Panc1 (cell line): ENCODE measurements at regions not wholly inside any gene's neighbourhood (a gene's known extent, or its start where the extent isn't known, plus 50 kb on each side); places are given as distances from the start of the nearest gene placed in this dataset.

Experiments
- ATAC-seq: fragments of 200-7000 bp; cut with Tn5 transposase; 2 replicates; pipeline ENCODE4 v1.9.1; 2020; ENCODE audit warnings: mild to moderate bottlenecking, moderate library complexity
- BruUV-seq: library from RNA; stranded (reverse); fragments of 400-500 nt; replicated peaks from 2 replicates; lab custom pipeline; 2021; lab: Mats Ljungman, UMichigan
- CTCF ChIA-PET: fragments of 300-600 bp; sonication (Branson Sonifier 250); formaldehyde crosslinking; loops from one replicate; lab custom pipeline; 2022; ENCODE audit warnings: antibody characterized with exemption; lab: Charles Lee
- POLR2A ChIA-PET: fragments of 300-600 bp; sonication (Branson Sonifier 250); formaldehyde crosslinking; loops from one replicate; lab custom pipeline; 2022; ENCODE audit warnings: antibody characterized with exemption; lab: Charles Lee
- DNase-seq: peaks from one replicate; pipeline ENCODE4 v3.0.0-alpha.2; 2010; ENCODE audit warnings: low read depth, low spot score
- H3K27ac ChIP-seq: 2 replicates; pipeline ENCODE4 v1.5.1; 2011; ENCODE audit warnings: mild to moderate bottlenecking, low read length, inconsistent platforms
- H3K27me3 ChIP-seq: fragments of 200-500 bp; sonication (Bioruptor generic); 2 replicates; pipeline ENCODE4 v1.6.0; 2014; ENCODE audit warnings: low read length, inconsistent platforms; ENCODE audit not compliant: control insufficient read depth, insufficient read depth
- H3K36me3 ChIP-seq: fragments of 200-500 bp; sonication (Bioruptor generic); 2 replicates; pipeline ENCODE4 v1.5.1; 2014; ENCODE audit warnings: inconsistent platforms, mild to moderate bottlenecking, low read length, moderate library complexity; ENCODE audit not compliant: control insufficient read depth, insufficient read depth
- H3K4me1 ChIP-seq: 2 replicates; pipeline ENCODE4 v1.5.1; 2011; ENCODE audit warnings: inconsistent platforms, mild to moderate bottlenecking, low read length, moderate library complexity; ENCODE audit not compliant: control insufficient read depth, insufficient read depth
- H3K4me3 ChIP-seq, 2 experiments: 2 replicates each; pipeline ENCODE4 v1.5.1; 2011 to 2012; ENCODE audit warnings: low read depth in 2 of 2, low read length in 2 of 2, mild to moderate bottlenecking in 2 of 2, inconsistent platforms in 1 of 2, moderate library complexity in 1 of 2
- H3K9me3 ChIP-seq: fragments of 200-500 bp; sonication (Bioruptor generic); 2 replicates; pipeline ENCODE4 v1.5.1; 2014; ENCODE audit warnings: low read depth, mild to moderate bottlenecking, inconsistent platforms, low read length, moderate library complexity; ENCODE audit not compliant: control insufficient read depth, insufficient read depth
- POLR2AphosphoS5 ChIP-seq: IDR thresholded peaks from 2 replicates; pipeline ENCODE4 v1.6.1; 2012; ENCODE audit warnings: mild to moderate bottlenecking, low read depth, low read length, moderate library complexity
- SIN3A ChIP-seq: IDR thresholded peaks from 2 replicates; pipeline ENCODE4 v1.6.1; 2012; ENCODE audit warnings: low read depth, mild to moderate bottlenecking, low read length, moderate library complexity, borderline replicate concordance; ENCODE audit not compliant: insufficient read depth
- TCF7L2 ChIP-seq: IDR thresholded peaks from 2 replicates; pipeline ENCODE4 v1.6.1; 2011; ENCODE audit warnings: mild to moderate bottlenecking, low read depth, low read length, inconsistent platforms
- in situ Hi-C: cut with HindIII; loops from 2 replicates; pipeline ENCODE4 v1.10.0; 2016; ENCODE audit warnings: low sequenced_read_pairs, low pct_unique_long_range_greater_than_20kb
- intact Hi-C: fragments of 100-400 bp; cut with micrococcal nuclease; formaldehyde crosslinking; loops from one replicate; pipeline ENCODE4 v1.10.0; 2022; ENCODE audit not compliant: unreplicated experiment
- TF ChIP-seq, protein P1 (sequence below): fragments of 450-650 bp; IDR thresholded peaks from 2 replicates; pipeline ENCODE4 v1.5.1; 2017; ENCODE audit warnings: mild to moderate bottlenecking
- TF ChIP-seq, protein P2 (sequence below), 2 experiments: IDR thresholded peaks; 2 replicates each; pipeline ENCODE4 v1.6.1; 2011 to 2012; ENCODE audit warnings: low read depth in 2 of 2, control low read depth in 1 of 2, low read length in 1 of 2, mild to moderate bottlenecking in 1 of 2, moderate library complexity in 1 of 2; ENCODE audit not compliant: insufficient read depth in 1 of 2

DNA sequence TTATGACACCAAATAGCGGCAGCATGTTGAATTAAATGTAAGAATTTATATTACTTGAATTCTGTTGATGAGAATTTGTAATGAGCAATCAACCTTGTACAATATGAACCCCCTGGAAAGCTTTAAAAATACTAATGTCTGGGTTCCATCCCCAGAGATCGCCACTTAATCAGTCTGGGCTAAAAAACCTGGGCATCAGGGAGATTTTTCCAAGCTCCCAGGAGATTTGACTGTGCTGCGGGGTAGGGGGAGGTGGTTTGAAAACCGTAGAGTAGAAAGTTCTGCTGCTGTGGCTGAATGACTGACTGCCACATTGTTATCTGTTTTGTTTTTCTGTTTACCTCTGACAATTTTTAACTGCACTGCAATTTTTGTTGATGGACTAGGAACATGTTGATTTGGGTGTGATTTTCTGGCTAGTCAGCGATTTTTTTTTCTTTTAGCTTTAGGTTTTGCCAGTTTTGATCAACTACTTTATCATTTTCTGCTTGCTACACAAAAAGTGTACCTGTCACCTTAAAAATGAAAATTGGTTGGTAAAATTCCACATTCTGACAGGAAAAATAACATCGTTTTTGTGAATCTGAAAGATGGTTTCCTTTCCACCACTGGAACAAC, 79.3 kb downstream of the PCTP start:
- in situ Hi-C loops (no loop called here), intact Hi-C loops (no loop called here)
- POLR2A ChIA-PET: no interaction called here
- no peaks in the 10 kb centered on the region for H3K36me3 ChIP-seq
- no peak for TF ChIP-seq SIN3A
- TF ChIP-seq, protein P1, sequence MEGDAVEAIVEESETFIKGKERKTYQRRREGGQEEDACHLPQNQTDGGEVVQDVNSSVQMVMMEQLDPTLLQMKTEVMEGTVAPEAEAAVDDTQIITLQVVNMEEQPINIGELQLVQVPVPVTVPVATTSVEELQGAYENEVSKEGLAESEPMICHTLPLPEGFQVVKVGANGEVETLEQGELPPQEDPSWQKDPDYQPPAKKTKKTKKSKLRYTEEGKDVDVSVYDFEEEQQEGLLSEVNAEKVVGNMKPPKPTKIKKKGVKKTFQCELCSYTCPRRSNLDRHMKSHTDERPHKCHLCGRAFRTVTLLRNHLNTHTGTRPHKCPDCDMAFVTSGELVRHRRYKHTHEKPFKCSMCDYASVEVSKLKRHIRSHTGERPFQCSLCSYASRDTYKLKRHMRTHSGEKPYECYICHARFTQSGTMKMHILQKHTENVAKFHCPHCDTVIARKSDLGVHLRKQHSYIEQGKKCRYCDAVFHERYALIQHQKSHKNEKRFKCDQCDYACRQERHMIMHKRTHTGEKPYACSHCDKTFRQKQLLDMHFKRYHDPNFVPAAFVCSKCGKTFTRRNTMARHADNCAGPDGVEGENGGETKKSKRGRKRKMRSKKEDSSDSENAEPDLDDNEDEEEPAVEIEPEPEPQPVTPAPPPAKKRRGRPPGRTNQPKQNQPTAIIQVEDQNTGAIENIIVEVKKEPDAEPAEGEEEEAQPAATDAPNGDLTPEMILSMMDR: no peak
- no TSS peak for BruUV-seq
- CTCF ChIA-PET: no interaction called here
- no peaks in the 10 kb centered on the region for H3K4me1 ChIP-seq
- H3K27me3 ChIP-seq: no peaks in the 10 kb centered on the region
- H3K9me3 ChIP-seq: no peaks in the 10 kb centered on the region
- H3K4me3 ChIP-seq: no peak overlapping the region
- no peak for ATAC-seq
- DNase-seq: no peak
- no peak overlapping the region for H3K27ac ChIP-seq

DNA sequence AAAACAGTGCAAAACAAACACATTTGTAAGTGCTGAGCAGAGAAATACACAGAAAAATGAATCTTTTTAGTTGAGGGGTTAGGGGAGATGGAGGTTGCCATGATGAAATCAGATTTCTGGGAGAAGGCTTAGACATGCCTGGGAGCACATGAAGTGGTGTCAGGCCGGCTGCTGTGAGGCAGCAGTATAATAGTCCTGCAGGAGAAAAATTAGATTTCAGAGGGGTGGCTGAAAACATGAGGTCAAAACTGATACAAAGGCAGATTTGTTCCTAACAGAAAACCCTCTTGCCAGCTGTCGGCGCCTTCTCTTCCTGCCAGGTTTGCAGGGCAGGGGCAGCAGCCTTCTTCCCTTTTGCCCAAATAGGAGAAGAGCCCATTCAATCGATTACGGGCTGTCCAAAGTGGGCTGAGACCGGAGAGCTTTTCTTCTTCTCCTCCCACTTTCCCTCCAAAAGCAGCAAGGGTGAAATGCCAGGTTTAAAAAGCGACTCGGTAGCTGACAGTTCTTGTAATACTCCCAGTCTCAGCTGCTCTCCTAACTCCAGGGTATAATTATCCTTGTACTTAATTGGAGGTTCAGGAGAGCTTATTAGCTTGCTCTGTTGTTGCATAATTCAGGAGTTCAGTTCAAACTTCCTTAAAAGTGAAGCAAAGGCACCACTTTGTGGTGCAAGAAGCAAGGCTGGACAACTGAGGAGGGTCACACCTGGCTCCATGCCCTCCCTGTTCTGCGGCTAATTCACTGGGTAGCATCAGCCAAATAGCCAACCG, 80.0 kb downstream of the PCTP start:
- Histone ChIP-seq H3K9me3 (no peaks in the 10 kb centered on the region), H3K36me3 (no peaks in the 10 kb centered on the region), H3K27ac (no peak overlapping the region), H3K4me1 (no peaks in the 10 kb centered on the region), H3K4me3 (no peak overlapping the region), H3K27me3 (no peaks in the 10 kb centered on the region)
- intact Hi-C loops: no loop called here
- no TSS peak for BruUV-seq
- no peak for TF ChIP-seq SIN3A
- ATAC-seq (no peak), DNase-seq (no peak)
- CTCF ChIA-PET: no interaction called here
- POLR2A ChIA-PET: no interaction called here
- in situ Hi-C loops: no loop called here

DNA sequence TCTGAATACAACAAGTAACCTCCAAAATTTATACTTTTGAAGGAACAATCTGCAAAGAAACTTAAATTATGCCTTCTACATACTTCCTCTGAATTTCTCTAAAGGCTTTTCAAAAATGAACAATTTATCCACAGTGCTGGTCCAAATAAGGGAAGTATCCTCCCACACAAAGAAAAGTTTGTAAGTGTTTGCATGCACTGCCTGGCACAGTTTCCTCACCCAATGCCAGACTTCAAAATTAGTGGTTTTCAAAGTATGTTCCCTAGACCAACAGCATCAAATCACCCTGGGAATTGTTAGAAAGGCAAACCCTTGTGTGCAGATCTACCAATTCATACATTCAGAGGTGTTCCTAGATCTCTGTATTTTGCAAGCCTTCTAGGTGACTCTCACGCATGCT, 82.5 kb downstream of the PCTP start:
- H3K4me1 ChIP-seq: no peaks in the 10 kb centered on the region
- H3K36me3 ChIP-seq: no peaks in the 10 kb centered on the region
- DNase-seq (no peak), ATAC-seq (no peak)
- ChIA-PET POLR2A (no interaction called here), CTCF (no interaction called here)
- intact Hi-C loops (no loop called here), in situ Hi-C loops (no loop called here)
- H3K27me3 ChIP-seq: no peaks in the 10 kb centered on the region
- H3K9me3 ChIP-seq: no peaks in the 10 kb centered on the region
- no TSS peak for BruUV-seq
- no peak overlapping the region for H3K4me3 ChIP-seq
- H3K27ac ChIP-seq: no peak overlapping the region
- TF ChIP-seq, protein P2, sequence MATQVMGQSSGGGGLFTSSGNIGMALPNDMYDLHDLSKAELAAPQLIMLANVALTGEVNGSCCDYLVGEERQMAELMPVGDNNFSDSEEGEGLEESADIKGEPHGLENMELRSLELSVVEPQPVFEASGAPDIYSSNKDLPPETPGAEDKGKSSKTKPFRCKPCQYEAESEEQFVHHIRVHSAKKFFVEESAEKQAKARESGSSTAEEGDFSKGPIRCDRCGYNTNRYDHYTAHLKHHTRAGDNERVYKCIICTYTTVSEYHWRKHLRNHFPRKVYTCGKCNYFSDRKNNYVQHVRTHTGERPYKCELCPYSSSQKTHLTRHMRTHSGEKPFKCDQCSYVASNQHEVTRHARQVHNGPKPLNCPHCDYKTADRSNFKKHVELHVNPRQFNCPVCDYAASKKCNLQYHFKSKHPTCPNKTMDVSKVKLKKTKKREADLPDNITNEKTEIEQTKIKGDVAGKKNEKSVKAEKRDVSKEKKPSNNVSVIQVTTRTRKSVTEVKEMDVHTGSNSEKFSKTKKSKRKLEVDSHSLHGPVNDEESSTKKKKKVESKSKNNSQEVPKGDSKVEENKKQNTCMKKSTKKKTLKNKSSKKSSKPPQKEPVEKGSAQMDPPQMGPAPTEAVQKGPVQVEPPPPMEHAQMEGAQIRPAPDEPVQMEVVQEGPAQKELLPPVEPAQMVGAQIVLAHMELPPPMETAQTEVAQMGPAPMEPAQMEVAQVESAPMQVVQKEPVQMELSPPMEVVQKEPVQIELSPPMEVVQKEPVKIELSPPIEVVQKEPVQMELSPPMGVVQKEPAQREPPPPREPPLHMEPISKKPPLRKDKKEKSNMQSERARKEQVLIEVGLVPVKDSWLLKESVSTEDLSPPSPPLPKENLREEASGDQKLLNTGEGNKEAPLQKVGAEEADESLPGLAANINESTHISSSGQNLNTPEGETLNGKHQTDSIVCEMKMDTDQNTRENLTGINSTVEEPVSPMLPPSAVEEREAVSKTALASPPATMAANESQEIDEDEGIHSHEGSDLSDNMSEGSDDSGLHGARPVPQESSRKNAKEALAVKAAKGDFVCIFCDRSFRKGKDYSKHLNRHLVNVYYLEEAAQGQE (IDR thresholded peaks at IDR 0.05; ENCODE audit: insufficient read depth in 1 of 2, low read depth in 2 of 2, low read length in 1 of 2): no peak
- TF ChIP-seq TCF7L2 (no peak), POLR2AphosphoS5 (no peak), SIN3A (no peak)
- TF ChIP-seq, protein P1: no peak
